Renal cortex interstitium (tissue), 11 donors: ENCODE measurements at regions not wholly inside any gene's neighbourhood (a gene's known extent, or its start where the extent isn't known, plus 50 kb on each side); places are given as distances from the start of the nearest gene placed in this dataset.

ENCODE experiments used
- DNase-seq, 11 donors: peaks; one replicate each; pipeline ENCODE4 v3.0.0-alpha.2; 2013; ENCODE audit warnings: low read depth in 9 of 11, low spot score in 4 of 11; ENCODE audit errors: extremely low read depth in 1 of 11

DNA sequence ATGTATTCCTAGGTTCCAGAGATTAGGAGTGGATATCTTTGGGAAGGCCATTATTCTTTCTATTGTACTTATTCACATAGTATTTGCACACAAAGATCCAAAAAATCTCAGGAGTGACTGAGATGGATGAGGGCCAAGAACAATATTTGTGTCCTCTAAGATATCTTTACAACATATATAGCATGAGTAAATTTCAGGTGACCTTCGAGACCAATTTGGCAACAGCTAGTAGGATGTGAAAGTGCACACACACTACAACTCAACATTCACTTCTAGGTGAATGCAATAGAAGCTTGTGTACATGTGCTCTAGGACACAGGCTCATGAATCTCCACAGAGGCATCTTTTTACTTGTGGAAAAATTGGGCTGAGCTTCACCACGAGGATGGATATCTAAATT, 224.0 kb downstream of the C1orf94 start:
- DNase-seq = no peak

DNA sequence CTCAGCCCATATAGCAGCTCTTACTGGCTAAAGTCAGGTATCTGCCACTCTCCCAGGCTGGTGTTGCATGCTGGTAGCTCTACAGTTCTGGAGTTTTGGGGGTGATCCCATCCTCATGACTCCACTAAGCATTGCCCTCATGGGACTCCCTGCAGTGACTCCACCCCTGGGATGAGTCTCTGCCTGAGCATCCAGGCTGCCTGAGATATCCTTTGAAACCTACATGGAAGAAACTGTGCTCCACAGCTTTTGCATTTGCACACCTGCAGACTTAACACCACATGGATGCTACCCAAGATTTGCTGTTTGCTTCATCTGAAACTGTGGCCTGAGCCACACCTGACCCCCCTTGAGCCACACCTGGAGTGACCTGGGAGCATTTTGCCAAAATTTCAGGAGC, 226.4 kb downstream of the C1orf94 start:
- DNase-seq = no peak

DNA sequence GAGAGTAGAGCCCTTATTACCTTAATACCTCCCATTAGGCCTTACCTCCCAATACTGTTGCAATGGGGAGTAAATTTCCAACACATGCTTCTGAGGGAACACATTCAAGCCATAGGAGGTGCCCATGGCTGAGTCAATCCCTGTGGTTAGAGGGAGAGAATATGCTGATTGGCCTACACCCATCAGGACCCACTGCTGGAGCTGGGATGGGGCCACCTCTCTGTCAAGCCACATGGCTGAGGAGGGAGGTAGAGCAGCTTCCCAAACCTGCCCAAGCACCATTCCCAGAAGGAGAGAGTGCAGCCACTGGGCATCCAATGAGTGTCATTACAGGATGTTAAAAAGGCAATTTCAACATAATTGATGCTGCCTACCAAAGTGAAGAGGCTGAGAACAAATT, 228.1 kb downstream of the C1orf94 start:
- DNase-seq = no peak

DNA sequence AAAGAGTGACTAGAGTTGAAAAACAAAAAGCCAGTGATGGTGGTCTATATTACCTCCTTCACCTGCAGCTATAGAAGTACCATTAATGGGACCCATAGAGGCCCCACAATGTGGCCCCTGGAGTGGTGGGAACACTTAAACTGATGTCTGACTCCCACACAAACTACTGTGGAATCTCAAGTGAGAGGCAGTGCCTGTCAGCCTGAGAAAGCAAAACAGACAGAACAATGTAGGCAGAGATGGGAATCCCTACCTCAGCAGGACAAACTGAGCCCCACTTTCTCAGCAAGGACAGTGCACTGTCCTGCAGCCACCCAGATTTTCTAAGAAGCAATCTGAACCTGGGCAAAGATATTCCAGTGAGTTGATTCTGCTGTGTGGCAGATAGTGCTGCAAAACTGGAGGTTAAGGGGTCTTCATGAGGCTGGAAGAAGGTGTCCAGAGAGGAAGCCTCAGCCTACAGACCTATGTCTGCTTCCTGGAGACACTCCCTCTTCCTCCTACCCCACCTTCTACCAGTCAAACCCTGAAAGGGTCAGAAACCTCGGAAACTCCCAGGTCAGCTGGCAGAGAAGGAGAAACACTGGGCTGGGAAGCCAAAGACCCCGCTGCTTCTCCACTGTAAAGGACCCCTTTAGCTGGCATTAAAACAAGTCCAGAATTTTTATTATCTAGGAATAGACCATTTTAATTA, 228.7 kb downstream of the C1orf94 start:
- DNase-seq = no peak

DNA sequence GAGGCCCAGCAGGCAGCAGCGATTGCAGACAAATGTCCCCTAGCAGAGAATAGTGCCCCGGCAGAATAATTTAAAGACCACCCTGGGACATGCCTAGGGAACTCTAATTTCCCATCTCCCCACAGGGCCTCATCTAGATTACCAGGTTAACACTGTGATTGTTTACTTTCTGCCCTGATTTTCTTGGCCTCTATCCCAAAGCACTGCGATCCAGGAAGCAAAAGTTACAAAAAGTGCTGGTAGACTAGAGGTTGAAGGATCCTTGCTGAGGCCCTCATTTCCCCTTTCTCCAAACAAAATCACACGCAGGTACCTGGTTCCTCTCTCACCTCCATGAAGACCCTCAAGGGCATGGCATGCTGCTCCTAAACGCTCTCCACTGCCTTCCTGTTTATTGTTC, 229.7 kb downstream of the C1orf94 start:
- no peak for DNase-seq

DNA sequence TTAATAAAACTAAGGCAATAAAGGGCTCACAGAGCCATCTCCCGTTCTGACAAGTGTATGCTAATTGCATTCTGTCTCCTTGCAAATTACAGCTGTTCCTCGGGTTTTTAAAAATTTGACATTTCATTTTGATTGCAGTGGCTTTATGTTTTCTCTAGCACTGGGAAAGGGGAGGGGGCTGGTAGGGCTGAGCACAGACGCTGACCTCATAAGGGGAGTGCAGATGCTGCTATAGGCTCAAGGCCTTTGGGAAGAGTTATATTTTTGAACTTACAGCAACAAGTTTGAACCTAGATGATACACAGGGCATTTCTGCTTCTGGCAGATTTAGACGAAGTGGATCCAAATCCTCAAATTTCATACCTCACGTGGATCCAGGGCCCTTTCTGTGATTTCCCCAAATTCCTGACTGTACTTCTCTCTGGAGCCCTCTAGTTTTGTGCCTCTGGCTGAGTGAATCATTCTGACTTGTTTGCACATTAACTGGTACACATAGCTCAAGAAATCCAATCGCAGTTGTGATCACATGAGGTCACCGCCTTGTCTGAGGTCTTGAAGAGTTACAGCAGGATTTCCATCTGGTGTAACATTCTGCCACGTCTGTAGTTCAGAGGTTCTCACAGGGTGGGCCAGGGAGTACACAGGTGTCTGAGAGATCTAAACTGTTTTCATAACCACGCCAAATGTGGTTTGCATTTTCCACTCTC, 230.3 kb downstream of the C1orf94 start:
- DNase-seq = peak in 5 of 11 donors; percentile 9 to 51 (median 28)

DNA sequence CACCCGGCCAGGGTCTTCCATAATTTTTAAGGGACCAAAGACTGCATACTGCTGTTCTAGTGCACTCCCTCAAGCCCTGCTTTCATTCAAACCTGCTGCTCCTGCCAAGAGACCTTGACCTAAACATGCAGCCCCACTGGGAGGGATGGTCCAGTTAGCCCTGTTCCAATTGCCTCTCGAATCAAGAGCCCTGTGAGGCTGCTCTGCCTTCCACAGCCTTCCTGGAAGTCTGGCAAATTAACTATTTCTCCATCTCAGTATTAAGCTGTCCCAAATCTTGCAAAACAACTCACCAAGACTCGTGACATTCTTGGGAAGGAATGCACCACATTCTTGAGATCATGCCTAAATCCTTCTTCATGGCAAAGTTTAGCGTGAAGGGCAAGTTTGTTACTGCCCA, 231.3 kb downstream of the C1orf94 start:
- no peak for DNase-seq

DNA sequence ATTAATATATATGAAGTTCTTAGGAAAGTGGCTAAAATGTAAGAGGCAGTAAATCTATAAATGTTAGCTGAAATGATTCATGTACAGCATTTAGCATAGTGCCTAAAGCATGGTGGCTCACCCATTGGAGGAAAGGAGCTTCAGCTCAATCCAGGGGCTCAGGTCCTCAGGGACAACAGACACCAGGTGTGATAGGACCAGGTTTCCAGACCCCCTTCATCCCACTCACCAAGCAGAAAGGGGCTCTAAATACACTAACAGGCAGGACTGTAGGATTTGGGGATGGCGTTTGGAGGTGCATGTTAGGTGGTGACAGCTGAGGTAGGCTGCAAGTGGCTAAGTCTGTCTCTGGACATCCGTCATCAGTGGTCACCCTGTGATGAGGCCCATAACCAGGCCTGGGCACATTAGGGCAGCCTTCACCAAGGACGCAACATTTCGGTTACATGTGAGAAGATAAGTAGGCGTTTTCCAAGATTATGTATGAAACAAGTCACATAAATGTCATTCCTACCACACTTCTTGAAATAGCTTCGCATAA, 233.1 kb downstream of the C1orf94 start:
- no peak for DNase-seq

DNA sequence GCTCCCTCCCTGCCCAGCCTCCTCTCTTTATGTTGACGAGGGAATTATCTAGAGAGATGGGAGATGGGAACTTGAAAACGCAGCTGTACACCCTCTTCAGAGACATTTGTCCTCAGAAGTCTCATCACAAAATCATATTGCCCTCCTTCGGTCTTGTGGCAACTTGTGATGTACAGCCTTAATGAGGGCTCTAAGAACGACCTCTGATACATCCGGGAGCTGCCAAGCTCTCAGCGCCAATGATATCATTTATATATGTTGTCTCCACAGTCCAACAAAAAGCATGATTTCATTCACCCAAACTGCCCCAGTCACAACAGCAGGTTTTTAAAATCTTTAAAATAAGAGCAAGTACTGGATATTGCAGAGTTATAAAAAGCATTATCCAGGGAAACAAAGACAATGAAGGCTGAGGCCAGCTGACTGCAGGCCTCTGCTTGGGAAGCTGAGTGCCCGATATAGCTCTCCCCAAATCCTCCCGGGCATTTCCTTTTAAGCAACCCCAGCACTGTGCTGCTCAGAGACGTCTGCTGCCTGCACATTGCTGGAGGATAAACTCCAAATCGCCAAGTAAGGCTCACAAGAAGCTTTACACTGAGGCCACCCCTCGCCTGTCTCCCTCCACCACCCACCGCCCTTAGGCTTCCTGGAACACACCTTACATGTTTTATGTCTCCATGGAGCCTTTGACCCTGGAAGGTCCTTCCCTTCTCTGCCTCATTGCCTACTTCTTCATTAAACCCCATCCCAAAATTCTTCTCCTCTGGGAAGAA, 236.1 kb downstream of the C1orf94 start:
- no peak for DNase-seq

DNA sequence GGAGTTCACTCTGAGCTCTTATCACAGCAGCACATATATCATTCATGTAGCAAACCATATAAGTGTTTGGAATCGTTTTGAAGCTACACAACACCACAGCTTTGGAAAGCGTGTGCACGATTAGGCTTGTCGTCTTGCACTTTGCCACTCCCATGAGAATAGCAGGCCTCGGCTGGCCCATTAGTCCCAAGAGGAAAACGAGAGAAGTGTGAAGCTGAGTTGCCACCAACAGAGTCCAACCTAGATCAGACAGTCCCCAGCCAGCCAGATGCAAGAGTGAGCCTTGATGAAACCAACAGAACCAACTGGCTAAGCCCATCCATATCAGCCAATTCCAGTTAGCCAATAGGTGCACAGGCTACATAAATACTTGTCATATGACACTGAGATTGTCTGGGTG, 238.4 kb downstream of the C1orf94 start:
- DNase-seq = no peak

DNA sequence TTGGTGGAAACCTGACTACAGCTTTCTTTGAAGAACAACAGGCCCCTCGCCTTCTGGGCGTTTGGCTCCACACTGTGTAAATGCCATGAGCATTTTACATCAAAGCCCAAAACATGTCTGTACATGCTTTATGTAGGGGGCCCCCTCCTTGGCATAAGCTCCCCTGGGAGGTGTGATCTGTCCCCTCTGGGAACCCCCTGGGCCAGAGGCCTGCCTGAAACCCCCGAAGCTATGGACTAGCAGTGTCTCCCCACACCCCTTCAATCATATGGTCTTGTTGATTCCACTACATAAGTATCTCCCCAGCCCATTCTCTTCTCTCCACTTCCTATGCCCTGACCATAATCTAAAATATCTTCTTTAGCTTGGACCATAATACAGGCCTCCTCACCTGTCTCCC, 241.5 kb downstream of the C1orf94 start:
- no peak for DNase-seq

DNA sequence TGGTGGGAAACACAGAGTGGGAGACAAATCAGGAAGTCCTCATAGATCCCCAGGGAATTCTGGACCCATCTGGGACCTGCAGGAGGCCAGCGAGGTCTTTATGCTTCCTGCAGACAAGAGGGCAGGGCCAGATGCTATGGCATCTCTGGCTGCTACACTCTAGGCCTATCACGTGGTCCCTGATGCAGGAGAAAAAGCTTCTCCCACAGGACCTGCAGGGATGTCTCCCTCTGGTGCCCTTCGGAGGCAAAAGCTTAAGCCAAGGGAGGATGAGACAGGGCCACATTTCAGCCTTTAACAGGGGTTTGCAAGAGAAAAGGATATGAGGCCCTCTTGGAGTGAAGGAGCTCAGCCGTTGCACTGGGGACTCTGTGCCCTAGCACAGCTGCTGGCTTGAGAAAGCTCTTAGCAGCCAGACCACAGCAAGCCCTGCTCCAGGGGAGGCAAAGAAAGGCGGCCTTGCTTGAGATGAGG, 243.0 kb downstream of the C1orf94 start:
- peak in 7 of 11 donors; percentile 36 to 61 (median 49) for DNase-seq

DNA sequence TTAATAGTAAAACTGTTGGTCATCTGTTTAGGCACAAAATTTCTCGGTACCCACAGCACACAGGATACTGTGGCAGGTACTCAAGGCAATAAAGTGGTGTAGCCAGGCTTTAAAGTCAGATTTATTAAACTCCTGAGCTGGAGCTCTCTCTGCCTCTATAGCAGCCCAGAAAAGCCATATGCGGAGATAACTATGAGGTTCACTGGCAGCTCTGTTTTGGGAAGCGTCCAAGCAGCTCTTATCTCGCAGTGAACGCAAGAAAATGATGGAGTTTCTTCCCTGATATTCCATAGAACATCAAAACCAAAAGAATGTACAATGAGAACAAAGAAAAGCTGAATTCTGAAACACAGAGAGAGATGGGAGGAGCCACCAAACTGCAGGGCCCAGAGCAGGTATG, 248.3 kb downstream of the C1orf94 start:
- no peak for DNase-seq

DNA sequence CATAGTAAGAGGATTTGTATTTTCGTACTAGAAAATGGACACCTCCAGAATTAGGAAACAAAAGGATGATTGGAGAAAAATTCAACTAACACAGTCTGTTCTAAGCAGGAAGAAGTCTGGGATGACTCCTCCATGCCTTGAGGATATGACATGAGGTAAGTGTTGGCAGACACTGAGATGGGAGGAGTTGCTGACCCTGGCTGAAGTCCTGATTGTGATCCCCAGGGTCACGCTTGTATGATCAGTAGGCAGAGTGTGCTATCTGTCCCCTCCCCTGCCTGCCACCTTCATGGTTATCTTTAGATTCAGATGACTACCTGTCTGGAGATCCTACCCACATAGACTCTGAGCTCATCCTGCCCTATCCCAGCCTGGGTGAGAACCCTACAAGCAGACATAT, 249.1 kb downstream of the C1orf94 start:
- no peak for DNase-seq

DNA sequence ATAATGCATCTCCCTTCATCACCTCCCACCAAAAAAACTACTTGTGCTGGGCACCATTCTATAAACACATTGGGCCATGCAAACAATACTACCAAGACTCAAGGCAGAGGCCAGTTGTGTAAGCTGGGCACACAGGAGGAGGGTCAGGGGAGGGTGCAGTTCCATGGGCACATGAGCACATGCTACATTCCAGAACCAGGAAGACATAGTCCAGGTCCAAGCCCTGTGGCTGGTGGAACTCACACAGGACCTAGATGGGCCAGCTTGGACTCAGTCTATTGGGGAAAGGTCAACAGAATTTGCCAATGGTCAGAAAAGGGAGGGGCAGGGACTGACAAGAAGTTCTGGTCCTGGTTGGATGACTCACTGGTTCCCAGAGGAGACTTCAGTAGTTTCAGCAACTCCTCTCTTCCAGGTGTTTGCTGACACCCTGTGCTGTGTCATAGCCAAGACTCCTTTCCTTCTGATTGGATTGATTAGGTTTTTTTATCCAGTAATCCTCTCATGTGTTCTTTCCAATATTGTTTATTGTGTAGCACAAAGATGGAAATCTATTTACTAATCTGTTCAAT, 249.7 kb downstream of the C1orf94 start:
- no peak for DNase-seq

DNA sequence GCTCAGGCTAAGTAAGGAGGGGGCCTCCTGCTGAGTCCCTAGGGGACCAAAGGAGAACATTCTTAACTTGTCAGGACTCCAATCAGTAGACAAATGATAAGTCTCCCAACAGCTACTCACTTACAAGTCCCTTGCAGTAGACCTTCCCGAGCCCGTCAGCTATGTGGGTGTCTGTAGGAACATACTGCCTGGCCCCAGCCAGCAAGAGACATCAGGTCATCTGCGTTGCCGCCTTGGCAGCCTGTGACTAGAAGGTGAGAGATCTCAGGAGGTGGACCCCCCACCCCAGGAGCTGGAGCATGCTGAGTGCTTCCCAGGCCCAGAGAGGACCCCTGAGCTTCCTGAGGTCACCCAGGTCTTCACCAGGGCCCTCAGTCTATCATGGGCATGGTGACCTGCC, 250.5 kb downstream of the C1orf94 start:
- DNase-seq = no peak

DNA sequence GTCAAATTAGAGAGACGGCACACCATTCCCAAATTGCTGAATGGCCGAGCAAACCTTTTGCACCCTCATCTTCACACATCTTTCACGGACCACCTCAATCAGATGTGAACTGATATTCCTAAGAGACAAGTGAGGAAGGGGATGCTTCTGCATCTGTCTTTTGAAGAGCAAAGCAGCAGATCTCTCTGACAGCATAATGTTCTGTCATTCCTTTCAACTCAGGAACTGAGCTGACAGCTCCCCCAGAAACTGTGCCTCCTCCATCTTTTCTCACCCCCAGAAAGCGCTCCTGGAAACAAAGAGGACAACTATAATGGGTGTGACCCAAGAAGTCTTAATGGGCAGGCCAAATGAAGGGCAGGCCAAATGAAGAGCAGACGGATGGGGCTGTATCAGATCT, 256.4 kb downstream of the C1orf94 start:
- DNase-seq = no peak

DNA sequence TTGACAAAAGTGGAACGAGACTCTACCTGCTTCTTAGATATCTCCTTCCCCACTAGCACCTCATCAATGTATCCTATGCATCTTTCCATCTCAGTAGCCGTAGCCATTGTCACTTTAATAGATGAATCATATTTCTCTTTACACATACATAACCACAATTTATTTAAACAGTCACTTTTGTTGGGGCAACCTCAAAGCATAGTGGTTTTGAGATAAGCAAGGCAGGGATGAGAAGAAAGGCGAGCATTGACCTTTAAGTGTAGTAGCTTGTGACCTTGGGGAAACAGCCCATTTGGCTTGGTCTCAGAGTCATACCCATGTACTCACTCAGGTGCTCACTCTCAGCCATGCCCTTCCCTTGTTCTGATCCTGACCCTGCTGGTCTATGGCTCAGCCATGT, 260.1 kb downstream of the C1orf94 start:
- no peak for DNase-seq

DNA sequence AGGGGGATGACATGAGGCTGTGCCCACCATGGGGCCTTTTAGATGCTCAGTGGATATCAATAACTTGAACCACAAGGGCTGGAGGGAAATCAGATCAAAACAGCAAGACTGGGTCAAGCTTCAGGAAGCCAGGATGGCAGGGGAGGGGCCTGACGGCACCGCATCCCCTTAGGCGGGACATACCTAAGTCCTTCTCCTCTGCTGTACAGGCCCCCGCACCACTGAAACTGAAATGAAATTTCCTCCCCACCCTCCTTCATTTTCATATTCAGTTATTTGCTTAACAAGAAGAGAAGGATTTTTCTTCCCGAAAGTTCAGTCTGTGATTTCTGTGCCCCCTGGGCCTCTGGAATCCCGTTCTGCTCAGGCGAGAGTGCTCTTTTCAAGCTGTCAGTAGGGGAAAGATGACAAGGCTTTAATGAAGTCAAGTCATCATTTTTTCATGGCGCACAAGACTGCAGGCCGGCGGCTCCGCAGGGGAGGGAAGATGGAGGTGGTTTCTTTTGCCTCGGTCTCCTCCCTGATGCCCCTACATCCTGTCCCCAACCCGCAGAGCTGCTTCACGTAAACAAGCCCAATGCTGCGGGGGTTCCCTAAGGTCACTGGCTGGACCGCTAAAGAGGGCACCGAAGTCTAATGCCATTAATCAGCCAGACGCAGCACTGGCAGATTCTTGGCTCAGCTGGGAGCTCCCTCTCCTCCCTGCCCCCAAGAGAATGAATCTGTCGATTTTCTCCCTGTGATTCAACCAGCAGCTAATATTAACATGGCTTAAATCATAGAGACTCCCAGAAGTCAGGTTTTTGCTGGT, 264.8 kb downstream of the C1orf94 start:
- DNase-seq = no peak
